OCI-LY7 (cell line): ENCODE measurements at regions not wholly inside any gene's neighbourhood (a gene's known extent, or its start where the extent isn't known, plus 50 kb on each side); places are given as distances from the start of the nearest gene placed in this dataset.

Source experiments
- CTCF ChIP-seq: fragments of 200-600 bp; sonication (generic); conservative IDR thresholded peaks from 2 replicates; pipeline ENCODE4 v1.5.1; 2014; ENCODE audit warnings: mild to moderate bottlenecking, antibody characterized with exemption, low read length, moderate library complexity, mixed read lengths
- EZH2phosphoT487 ChIP-seq: fragments of 200-600 bp; sonication (generic); IDR thresholded peaks from 2 replicates; pipeline ENCODE4 v1.6.1; 2018; ENCODE audit warnings: low read depth, borderline replicate concordance, mild to moderate bottlenecking, mixed run types, antibody characterized with exemption, low read length, moderate library complexity, mixed read lengths

DNA sequence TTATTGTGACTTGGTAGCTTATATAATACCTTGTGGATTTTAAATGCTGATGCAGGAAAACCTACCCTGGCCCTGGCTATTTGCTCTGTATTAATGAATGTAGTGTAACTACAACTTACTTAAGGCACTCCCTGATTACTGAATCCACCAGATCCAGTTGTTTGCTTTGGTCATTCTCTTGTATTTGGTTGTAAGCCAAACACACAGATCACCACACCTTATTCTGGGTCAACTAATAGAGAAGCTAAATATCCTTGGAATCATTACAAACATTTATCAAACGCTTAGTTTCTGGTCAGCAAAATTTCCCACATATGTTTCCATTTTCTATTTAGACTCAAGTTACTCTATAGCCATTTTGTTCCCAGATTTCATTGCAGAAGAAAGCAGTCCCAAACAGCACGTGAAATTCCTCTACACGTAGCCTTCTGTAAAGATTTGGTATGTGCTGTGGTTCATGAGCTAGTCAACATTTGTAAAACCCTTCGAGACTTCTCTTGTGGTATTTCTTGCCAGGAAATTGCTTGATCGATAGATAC is 322.6 kb downstream of the MEX3B start:
- TF ChIP-seq CTCF (no peak), EZH2phosphoT487 (no peak)
